Cardiac fibroblast (primary cell): ENCODE measurements at regions not wholly inside any gene's neighbourhood (a gene's known extent, or its start where the extent isn't known, plus 50 kb on each side); places are given as distances from the start of the nearest gene placed in this dataset.

ENCODE experiments used
- DNase-seq, 2 donors: peaks; one replicate each; pipeline versions ENCODE4 v3.0.0 to v3.0.0-alpha.2; 2010; ENCODE audit warnings: low read depth in 2 of 2
- H3K4me3 ChIP-seq, 2 donors: replicated peaks in 1 of 2; 1 replicate in 1 of 2; 2 replicates in 1 of 2; pipeline ENCODE4 v1.5.1; 2011; ENCODE audit warnings: low read depth in 2 of 2, low read length in 2 of 2, mild to moderate bottlenecking in 2 of 2, moderate library complexity in 1 of 2
- CTCF ChIP-seq: IDR thresholded peaks from one replicate; pipeline ENCODE4 v1.5.1; 2011; ENCODE audit warnings: low read depth, mild to moderate bottlenecking, low read length, inconsistent platforms

GRCh38 chr11:76276781-76277155 lies 70.5 kb upstream of the WNT11 start:
- no peak for DNase-seq
- H3K4me3 ChIP-seq, result no peak overlapping the region
- no peak for TF ChIP-seq CTCF

- TF ChIP-seq CTCF, result no peak
- no peak for DNase-seq
- no peak overlapping the region for H3K4me3 ChIP-seq
Observed at GRCh38 chr11:76276046-76276780, 69.9 kb upstream of the WNT11 start.

GRCh38 chr11:76275446-76275845 lies 69.1 kb upstream of the WNT11 start:
- no peak overlapping the region for H3K4me3 ChIP-seq
- no peak for TF ChIP-seq CTCF

GRCh38 chr11:76271068-76271467 lies 64.8 kb upstream of the WNT11 start:
- no peak for TF ChIP-seq CTCF
- no peak for DNase-seq
- H3K4me3 ChIP-seq, result no peak overlapping the region

More at GRCh38 chr11:76275446-76275845, 69.1 kb upstream of the WNT11 start:
- DNase-seq, result no peak

- DNase-seq, result peak; percentile 16 to 62
- no peak for TF ChIP-seq CTCF
- H3K4me3 ChIP-seq, result no peak overlapping the region
Observed at GRCh38 chr11:76270389-76270788, 64.1 kb upstream of the WNT11 start.

GRCh38 chr11:76269661-76270261 lies 63.5 kb upstream of the WNT11 start:
- no peak for TF ChIP-seq CTCF
- DNase-seq, result no peak
- no peak overlapping the region for H3K4me3 ChIP-seq
